GM23338 (cell line): ENCODE measurements at regions not wholly inside any gene's neighbourhood (a gene's known extent, or its start where the extent isn't known, plus 50 kb on each side); places are given as distances from the start of the nearest gene placed in this dataset.
"Not testable (repeated sequence)": the region's sequence is repeated elsewhere in the genome, so short reads cannot be mapped to it uniquely, and the experiment has no call there.

Source experiments
- ATAC-seq: fragments of 200-7000 bp; cut with Tn5 transposase; 3 replicates; pipeline ENCODE4 v1.9.1; 2020
- DNase-seq: peaks from one replicate; pipeline ENCODE4 v3.0.0-alpha.2; 2015; ENCODE audit warnings: low spot score
- H2AFZ ChIP-seq: fragments of 200-600 bp; sonication (generic); 2 replicates; pipeline ENCODE4 v1.8.0; 2016; ENCODE audit warnings: antibody characterized with exemption, mild to moderate bottlenecking, moderate library complexity
- H3F3A ChIP-seq: fragments of 200-600 bp; sonication (generic); replicated peaks from 2 replicates; pipeline ENCODE4 v1.8.0; 2017; ENCODE audit warnings: antibody characterized with exemption, mixed run types, low read depth
- H3K27ac ChIP-seq: fragments of 200-600 bp; sonication (generic); 2 replicates; pipeline ENCODE4 v1.6.1; 2016; ENCODE audit warnings: low read depth
- H3K27me3 ChIP-seq: fragments of 200-600 bp; sonication (generic); 2 replicates; pipeline ENCODE4 v1.8.0; 2016; ENCODE audit warnings: mild to moderate bottlenecking, mixed run types, moderate library complexity; ENCODE audit not compliant: insufficient read depth
- H3K36me3 ChIP-seq: fragments of 200-600 bp; sonication (generic); 2 replicates; pipeline ENCODE4 v1.8.0; 2016; ENCODE audit warnings: mild to moderate bottlenecking; ENCODE audit not compliant: insufficient read depth
- H3K4me1 ChIP-seq: fragments of 200-600 bp; sonication (generic); 2 replicates; pipeline ENCODE4 v1.8.0; 2016; ENCODE audit warnings: mild to moderate bottlenecking, moderate library complexity; ENCODE audit not compliant: insufficient read depth
- H3K4me2 ChIP-seq: fragments of 200-600 bp; sonication (generic); 2 replicates; pipeline ENCODE4 v1.7.1; 2017; ENCODE audit warnings: mixed run types
- H3K4me3 ChIP-seq: fragments of 200-600 bp; sonication (generic); 2 replicates; pipeline ENCODE4 v1.6.1; 2016; ENCODE audit warnings: mixed run types
- H3K79me2 ChIP-seq: fragments of 200-600 bp; sonication (generic); replicated peaks from 2 replicates; pipeline ENCODE4 v1.8.0; 2017; ENCODE audit warnings: mild to moderate bottlenecking; ENCODE audit not compliant: insufficient read depth
- H3K9me2 ChIP-seq: fragments of 200-600 bp; sonication (generic); 2 replicates; pipeline ENCODE4 v1.8.0; 2017; ENCODE audit not compliant: insufficient read depth
- H4K20me1 ChIP-seq: fragments of 200-600 bp; sonication (generic); replicated peaks from 2 replicates; pipeline ENCODE4 v1.8.0; 2017; ENCODE audit warnings: mild to moderate bottlenecking; ENCODE audit not compliant: insufficient read depth
- H3K27ac Mint-ChIP-seq: 2 replicates; pipeline ENCODE4 v1.8.0; 2020; ENCODE audit warnings: inconsistent platforms, mild to moderate bottlenecking, moderate library complexity, mixed read lengths
- H3K27me3 Mint-ChIP-seq: 3 replicates; pipeline ENCODE4 v1.8.0; 2022; ENCODE audit warnings: low read depth, mild to moderate bottlenecking, moderate library complexity, mixed read lengths, inconsistent platforms; ENCODE audit not compliant: insufficient read depth, poor library complexity
- H3K36me3 Mint-ChIP-seq: 3 replicates; pipeline ENCODE4 v1.8.0; 2021; ENCODE audit warnings: low read depth, mild to moderate bottlenecking, inconsistent platforms, moderate library complexity, mixed read lengths
- H3K4me1 Mint-ChIP-seq: 3 replicates; pipeline ENCODE4 v1.8.0; 2020; ENCODE audit warnings: mild to moderate bottlenecking, inconsistent platforms, mixed read lengths
- H3K4me3 Mint-ChIP-seq: 3 replicates; pipeline ENCODE4 v1.8.0; 2021; ENCODE audit warnings: moderate library complexity, mild to moderate bottlenecking, inconsistent platforms, mixed read lengths
- H3K9me3 Mint-ChIP-seq: 3 replicates; pipeline ENCODE4 v1.8.0; 2020; ENCODE audit warnings: moderate library complexity, mild to moderate bottlenecking, inconsistent platforms, mixed read lengths
- CREB1 ChIP-seq: fragments of 250-450 bp; sonication (Bioruptor Pico); IDR thresholded peaks from 2 replicates; pipeline ENCODE4 v1.5.0; 2020; ENCODE audit warnings: low read depth, mild to moderate bottlenecking, moderate library complexity
- EZH2phosphoT487 ChIP-seq: fragments of 200-600 bp; sonication (generic); IDR thresholded peaks from one replicate; pipeline ENCODE4 v1.8.1; 2018; ENCODE audit warnings: antibody characterized with exemption; ENCODE audit not compliant: unreplicated experiment
- POLR2AphosphoS5 ChIP-seq: IDR thresholded peaks from 2 replicates; pipeline ENCODE4 v1.6.1; 2016; ENCODE audit warnings: antibody characterized with exemption, low read depth
- STAT1 ChIP-seq: IDR thresholded peaks from one replicate; pipeline ENCODE4 v1.6.1; 2016; ENCODE audit warnings: antibody characterized with exemption; ENCODE audit not compliant: unreplicated experiment
- ZNF462 ChIP-seq: fragments of 250-450 bp; sonication (Bioruptor Pico); IDR thresholded peaks from 2 replicates; pipeline ENCODE4 v1.5.0; 2020; ENCODE audit warnings: mild to moderate bottlenecking, moderate library complexity
- TF ChIP-seq, protein P1 (sequence below), 2 experiments: fragments of 200-600 bp in 1 of 2; sonication (generic) in 1 of 2; conservative IDR thresholded peaks; 2 replicates each; pipeline versions ENCODE4 v1.5.1 to v1.6.1; 2016 to 2017; ENCODE audit warnings: antibody characterized with exemption in 2 of 2, low read depth in 2 of 2, mild to moderate bottlenecking in 2 of 2, moderate library complexity in 1 of 2

DNA sequence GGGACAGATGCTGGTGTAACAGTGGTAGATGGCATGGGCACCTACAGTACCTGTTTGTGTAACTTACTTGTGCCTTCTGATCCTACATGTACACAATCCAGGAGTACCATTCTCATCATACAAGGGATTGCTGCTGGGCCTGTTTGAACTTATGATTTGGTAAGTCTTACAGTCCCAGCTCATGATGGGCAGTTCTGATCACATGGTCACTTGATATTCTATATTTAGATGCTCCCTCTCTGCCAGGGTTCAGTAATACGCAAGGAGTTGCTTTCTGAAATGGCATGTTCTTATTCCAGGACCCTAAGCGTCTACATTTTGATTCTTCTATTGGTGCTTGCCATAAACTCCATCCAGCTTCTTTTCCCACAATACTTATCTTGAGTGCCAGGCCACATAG lies 54.4 kb upstream of the ATP6AP2 start (continued):
- no peak for TF ChIP-seq ZNF462 (CRISPR knock-in tag)
- TF ChIP-seq EZH2phosphoT487, result no peak
- no peak for TF ChIP-seq POLR2AphosphoS5
- no peak for TF ChIP-seq CREB1 (CRISPR knock-in tag)

GRCh38 chrX:40525901-40526300 lies 54.9 kb upstream of the ATP6AP2 start:
- not testable (repeated sequence) for H3K27ac Mint-ChIP-seq, H3K36me3 ChIP-seq, H3K4me3 ChIP-seq, H3K27me3 ChIP-seq, H3K4me3 Mint-ChIP-seq, DNase-seq, H3K79me2 ChIP-seq, H2AFZ ChIP-seq, H3K9me3 Mint-ChIP-seq, ATAC-seq, H3K4me1 Mint-ChIP-seq, H3K27ac ChIP-seq, H3K36me3 Mint-ChIP-seq, H3K27me3 Mint-ChIP-seq, H3K4me1 ChIP-seq, H4K20me1 ChIP-seq, H3K9me2 ChIP-seq, H3K4me2 ChIP-seq, H3F3A ChIP-seq

GRCh38 chrX:40524423-40524822 lies 56.3 kb upstream of the ATP6AP2 start:
- Mint-ChIP-seq H3K27me3 (peaks cover 3% of the 10 kb centered on the region), H3K36me3 (no peaks in the 10 kb centered on the region), H3K9me3 (no peaks in the 10 kb centered on the region), H3K27ac (no peak overlapping the region), H3K4me3 (no peak overlapping the region), H3K4me1 (no peaks in the 10 kb centered on the region)
- H2AFZ ChIP-seq, result no peak overlapping the region
- DNase-seq, result no peak
- H3F3A ChIP-seq, result no peaks in the 10 kb centered on the region
- H3K79me2 ChIP-seq, result no peaks in the 10 kb centered on the region
- no peaks in the 10 kb centered on the region for H3K4me1 ChIP-seq
- no peak overlapping the region for H3K27ac ChIP-seq
- no peak for ATAC-seq
- no peak for TF ChIP-seq STAT1
- TF ChIP-seq, protein P1, sequence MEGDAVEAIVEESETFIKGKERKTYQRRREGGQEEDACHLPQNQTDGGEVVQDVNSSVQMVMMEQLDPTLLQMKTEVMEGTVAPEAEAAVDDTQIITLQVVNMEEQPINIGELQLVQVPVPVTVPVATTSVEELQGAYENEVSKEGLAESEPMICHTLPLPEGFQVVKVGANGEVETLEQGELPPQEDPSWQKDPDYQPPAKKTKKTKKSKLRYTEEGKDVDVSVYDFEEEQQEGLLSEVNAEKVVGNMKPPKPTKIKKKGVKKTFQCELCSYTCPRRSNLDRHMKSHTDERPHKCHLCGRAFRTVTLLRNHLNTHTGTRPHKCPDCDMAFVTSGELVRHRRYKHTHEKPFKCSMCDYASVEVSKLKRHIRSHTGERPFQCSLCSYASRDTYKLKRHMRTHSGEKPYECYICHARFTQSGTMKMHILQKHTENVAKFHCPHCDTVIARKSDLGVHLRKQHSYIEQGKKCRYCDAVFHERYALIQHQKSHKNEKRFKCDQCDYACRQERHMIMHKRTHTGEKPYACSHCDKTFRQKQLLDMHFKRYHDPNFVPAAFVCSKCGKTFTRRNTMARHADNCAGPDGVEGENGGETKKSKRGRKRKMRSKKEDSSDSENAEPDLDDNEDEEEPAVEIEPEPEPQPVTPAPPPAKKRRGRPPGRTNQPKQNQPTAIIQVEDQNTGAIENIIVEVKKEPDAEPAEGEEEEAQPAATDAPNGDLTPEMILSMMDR (conservative IDR thresholded peaks at IDR 0.05; ENCODE audit: low read depth in 2 of 2), result peak in 1 of 2 experiments; percentile 44; a peak in 2 of 4 replicates
- no peak overlapping the region for H3K4me3 ChIP-seq
- no peaks in the 10 kb centered on the region for H3K36me3 ChIP-seq
- no peaks in the 10 kb centered on the region for H4K20me1 ChIP-seq
- H3K4me2 ChIP-seq, result no peak overlapping the region
- no peaks in the 10 kb centered on the region for H3K9me2 ChIP-seq
- H3K27me3 ChIP-seq, result no peaks in the 10 kb centered on the region
